ENCODE measurements at regions not wholly inside any gene's neighbourhood (a gene's known extent, or its start where the extent isn't known, plus 50 kb on each side); places are given as distances from the start of the nearest gene placed in this dataset.
"Not testable (repeated sequence)": the region's sequence is repeated elsewhere in the genome, so short reads cannot be mapped to it uniquely, and the experiment has no call there.

DNA sequence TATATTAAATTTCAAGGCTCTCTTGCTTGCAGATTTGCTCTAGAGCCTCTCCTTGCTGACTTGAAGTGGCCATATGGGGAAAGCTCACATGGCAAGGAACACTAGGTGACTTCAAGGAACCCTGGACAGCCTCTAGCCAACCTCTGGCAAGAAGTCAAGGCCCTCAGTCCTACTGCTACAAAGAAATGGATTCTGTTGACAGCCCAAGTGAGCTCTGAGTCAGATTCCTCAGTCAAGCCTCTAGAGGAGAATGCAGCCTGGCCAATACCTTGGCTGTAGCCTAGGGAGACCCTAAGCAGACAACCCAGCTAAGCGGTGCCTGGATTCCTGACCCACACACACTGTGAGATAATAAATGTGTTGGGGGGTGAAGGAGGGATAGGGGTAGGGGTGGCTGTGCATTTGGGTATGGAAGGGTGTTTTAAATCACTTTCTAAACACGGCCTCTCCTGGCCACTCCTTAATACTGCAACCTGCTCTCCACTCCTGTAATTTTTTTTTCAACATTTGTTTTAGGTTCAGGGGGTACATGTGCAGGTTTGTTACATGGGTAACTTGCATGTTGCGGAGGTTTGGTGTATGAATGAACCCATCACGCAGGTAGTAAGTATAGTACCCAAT lies 125.3 kb upstream of the NBPF26 start:
- not testable (repeated sequence) for H3K27me3 ChIP-seq, H3K4me3 ChIP-seq, DNase-seq, H3K36me3 ChIP-seq, H3K9me3 ChIP-seq

GRCh38 chr1:120599511-120599910 lies 124.2 kb upstream of the NBPF26 start:
- not testable (repeated sequence) for H3K27me3 ChIP-seq, H3K36me3 ChIP-seq

DNA sequence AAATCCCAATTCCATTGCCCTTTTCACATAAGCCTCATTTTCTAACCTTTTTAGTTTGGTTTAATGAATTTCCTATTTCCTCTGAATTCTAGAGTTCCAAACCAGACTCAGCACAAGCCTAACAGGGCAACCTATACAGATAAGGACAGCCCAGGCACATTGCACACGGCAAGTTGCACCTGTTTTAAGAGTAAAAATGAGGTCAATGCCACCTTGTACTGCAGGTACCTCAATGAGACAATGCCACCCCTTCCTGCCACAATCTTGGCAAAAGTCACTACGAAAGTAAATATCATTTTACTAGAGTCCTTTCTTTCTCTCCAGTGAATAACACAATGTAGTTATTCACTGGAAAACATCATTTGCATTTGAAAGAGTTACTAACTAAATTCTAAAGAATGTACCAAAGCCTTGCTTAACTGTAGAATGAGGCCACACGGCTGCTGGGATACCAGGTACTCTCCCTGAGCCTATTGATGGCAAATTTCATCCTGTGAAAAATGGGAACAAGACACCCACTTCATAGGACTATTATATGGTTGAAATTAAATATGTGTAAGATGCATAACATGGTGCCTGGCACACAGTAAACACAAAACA lies 123.2 kb upstream of the NBPF26 start:
- H3K36me3 ChIP-seq, H3K27me3 ChIP-seq, DNase-seq, H3K4me3 ChIP-seq, H3K9me3 ChIP-seq: not testable (repeated sequence)

More at GRCh38 chr1:120599511-120599910, 124.2 kb upstream of the NBPF26 start:
- not testable (repeated sequence) for H3K9me3 ChIP-seq, DNase-seq, H3K4me3 ChIP-seq

- H3K27me3 ChIP-seq, H3K9me3 ChIP-seq, DNase-seq, H3K36me3 ChIP-seq, H3K4me3 ChIP-seq: not testable (repeated sequence)
Observed at GRCh38 chr1:120607882-120608281, 115.9 kb upstream of the NBPF26 start.

GRCh38 chr1:120608314-120609014 lies 115.3 kb upstream of the NBPF26 start:
- not testable (repeated sequence) for H3K27me3 ChIP-seq, H3K36me3 ChIP-seq, H3K9me3 ChIP-seq, H3K4me3 ChIP-seq, DNase-seq

DNA sequence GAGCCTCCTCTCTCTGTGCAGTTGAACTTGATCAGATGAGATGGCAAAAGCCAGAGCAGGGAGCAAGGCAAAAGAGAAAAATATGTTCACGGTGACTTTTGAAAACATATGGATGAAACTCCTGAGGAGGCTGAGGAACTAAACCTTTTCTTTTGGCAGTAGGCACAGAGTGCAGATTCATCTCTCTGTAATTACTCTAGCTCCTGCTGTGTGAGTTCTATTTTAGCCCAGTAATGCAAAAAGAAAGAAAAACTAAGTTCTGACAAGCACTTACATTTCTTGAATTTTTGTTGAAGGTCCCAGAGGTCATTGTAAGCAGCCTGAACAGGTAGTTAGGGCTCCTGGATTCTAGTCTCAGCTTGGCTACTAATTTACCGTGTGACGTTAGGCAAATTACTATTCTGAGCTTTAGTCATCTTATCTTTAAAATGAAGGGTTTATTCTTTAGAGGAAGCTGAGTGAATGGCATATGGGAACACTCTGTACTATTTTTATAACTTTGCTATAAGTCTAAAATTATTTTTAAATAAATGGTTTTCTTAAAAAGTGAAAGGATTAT lies 114.7 kb upstream of the NBPF26 start:
- H3K27me3 ChIP-seq, H3K36me3 ChIP-seq, DNase-seq, H3K4me3 ChIP-seq, H3K9me3 ChIP-seq: not testable (repeated sequence)

- H3K4me3 ChIP-seq, DNase-seq, H3K9me3 ChIP-seq, H3K36me3 ChIP-seq, H3K27me3 ChIP-seq: not testable (repeated sequence)
Observed at GRCh38 chr1:120609834-120610233, 113.9 kb upstream of the NBPF26 start.

- H3K36me3 ChIP-seq, H3K27me3 ChIP-seq, H3K4me3 ChIP-seq, DNase-seq, H3K9me3 ChIP-seq: not testable (repeated sequence)
Observed at GRCh38 chr1:120614931-120615639, 108.7 kb upstream of the NBPF26 start.

GRCh38 chr1:120617493-120617892 lies 106.3 kb upstream of the NBPF26 start:
- not testable (repeated sequence) for H3K36me3 ChIP-seq, DNase-seq, H3K9me3 ChIP-seq, H3K4me3 ChIP-seq, H3K27me3 ChIP-seq

- H3K4me3 ChIP-seq, H3K36me3 ChIP-seq, DNase-seq, H3K27me3 ChIP-seq, H3K9me3 ChIP-seq: not testable (repeated sequence)
Observed at GRCh38 chr1:120619867-120620692, 103.7 kb upstream of the NBPF26 start.

- not testable (repeated sequence) for H3K36me3 ChIP-seq, H3K4me3 ChIP-seq, DNase-seq, H3K9me3 ChIP-seq, H3K27me3 ChIP-seq
Observed at GRCh38 chr1:120620693-120620969, 103.1 kb upstream of the NBPF26 start.

GRCh38 chr1:120621278-120621677 lies 102.5 kb upstream of the NBPF26 start:
- DNase-seq, H3K36me3 ChIP-seq, H3K4me3 ChIP-seq, H3K27me3 ChIP-seq, H3K9me3 ChIP-seq: not testable (repeated sequence)

DNA sequence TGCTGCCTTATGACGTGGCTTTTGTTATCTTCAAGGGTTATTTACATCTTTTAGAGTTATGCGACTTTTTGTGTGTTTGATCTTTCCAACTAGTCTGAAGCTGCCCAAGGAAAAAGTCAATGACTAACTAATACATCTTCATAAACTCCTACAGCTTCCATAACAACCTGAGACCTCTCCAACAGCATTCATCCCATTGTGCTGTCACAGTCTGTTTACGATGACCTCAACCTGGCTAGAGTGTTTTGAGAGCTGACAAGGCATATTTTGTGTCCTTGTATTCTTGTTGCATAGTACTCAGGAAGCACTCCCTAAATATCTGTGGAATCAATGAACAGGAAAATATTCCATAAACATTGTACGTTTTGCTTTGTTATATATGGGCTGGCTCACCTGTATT lies 100.2 kb upstream of the NBPF26 start:
- not testable (repeated sequence) for DNase-seq, H3K36me3 ChIP-seq, H3K27me3 ChIP-seq, H3K4me3 ChIP-seq, H3K9me3 ChIP-seq

DNA sequence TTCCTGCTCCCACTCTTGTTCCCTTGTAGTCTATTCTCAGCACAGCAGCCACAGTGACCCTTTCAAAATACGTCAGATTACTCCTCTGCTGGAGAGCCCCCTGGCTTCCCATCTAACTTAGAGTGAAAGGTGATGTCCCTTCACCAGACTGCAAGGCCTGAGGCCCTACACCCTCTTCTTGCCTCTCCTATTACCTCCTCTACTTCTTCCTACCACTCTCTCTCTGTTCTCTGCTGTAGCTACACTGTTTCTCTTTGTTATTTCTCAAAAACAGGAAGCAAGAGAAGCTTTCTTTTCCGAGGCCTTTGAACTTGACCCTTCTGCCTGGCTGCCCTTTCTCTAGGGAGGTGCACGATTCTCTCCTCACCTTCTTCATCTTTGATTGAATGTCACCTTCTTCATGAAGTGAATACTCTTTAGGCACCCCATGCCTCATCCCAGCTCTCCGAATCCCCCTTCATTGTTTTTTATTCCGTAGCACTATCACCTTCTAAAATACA lies 99.1 kb upstream of the NBPF26 start:
- not testable (repeated sequence) for H3K27me3 ChIP-seq, H3K9me3 ChIP-seq, H3K36me3 ChIP-seq, H3K4me3 ChIP-seq, DNase-seq

DNA sequence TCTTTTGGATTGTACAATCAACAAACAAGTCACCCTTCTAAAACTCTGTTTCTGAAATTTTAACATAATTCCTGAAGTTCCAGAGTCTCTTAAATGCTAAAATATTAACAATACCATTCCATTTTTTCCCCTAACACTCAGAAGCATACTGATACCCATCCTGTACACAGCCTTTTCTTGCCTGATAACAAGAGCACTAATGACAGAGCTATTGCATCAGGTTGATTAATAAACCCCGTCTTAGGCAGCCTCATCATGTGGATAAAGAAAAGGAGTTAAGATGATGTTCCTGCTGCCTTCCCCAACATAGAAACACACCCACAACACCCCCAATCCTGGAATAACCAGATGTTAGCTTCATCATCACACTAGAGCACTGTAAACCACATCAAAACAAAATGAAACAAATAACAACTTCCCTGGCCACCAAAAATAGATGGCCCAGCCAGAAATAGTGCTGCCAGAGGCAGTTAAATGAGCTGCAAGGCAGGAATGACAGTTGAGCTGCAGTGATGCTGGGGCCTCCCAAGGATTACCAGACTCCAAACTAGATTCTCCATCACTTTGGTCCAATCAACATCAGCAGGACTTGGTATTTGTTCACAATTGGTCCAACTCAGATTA lies 93.8 kb upstream of the NBPF26 start:
- not testable (repeated sequence) for H3K4me3 ChIP-seq, H3K9me3 ChIP-seq, H3K27me3 ChIP-seq, H3K36me3 ChIP-seq, DNase-seq
